ENCODE measurements at regions not wholly inside any gene's neighbourhood (a gene's known extent, or its start where the extent isn't known, plus 50 kb on each side); places are given as distances from the start of the nearest gene placed in this dataset.

DNA sequence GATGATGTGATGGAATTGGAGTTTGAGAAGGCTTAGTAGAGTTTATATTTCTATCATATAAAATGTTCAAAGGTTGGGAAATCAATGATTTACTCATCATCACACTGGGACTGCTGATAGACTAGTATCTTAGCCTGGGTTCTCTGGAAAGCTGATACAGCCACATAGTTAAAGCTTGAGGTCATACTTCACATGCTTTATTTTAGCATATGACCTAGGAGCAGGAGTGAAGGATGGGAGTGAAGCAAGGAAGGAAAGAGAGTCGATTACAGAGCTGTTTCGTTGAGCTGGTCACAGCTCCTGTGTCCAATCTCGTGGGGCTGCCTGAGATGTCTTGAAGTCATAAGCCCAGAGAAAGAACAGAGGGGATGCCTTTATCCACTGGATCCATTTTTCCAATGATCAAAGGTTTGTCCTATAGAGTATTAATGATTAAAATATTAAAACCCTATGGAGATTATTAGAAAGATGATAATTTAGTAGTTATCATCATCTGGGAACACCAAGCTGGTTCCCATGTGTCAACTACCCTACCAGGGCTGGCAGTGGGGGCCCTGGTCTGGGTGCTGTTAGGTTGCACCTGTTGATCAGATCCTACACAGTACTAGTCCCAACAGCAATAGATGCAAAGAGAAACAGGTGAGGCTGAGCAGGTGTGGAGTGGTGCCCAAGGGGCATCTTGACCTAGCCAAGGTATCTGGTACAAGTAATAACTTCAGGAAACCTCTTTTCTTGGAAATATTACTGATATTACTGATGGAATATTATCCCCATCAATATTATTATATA lies 77.8 kb downstream of the BAMBI start:
- H3K9me3 ChIP-seq (ENCODE audit: low read depth): no peaks in the 10 kb centered on the region
- H3K4me2 ChIP-seq: no peak overlapping the region
- DNase-seq (ENCODE audit: low spot score): no peak
- TF ChIP-seq EZH2 (IDR thresholded peaks at IDR 0.05): no peak
- TF ChIP-seq, protein P1, sequence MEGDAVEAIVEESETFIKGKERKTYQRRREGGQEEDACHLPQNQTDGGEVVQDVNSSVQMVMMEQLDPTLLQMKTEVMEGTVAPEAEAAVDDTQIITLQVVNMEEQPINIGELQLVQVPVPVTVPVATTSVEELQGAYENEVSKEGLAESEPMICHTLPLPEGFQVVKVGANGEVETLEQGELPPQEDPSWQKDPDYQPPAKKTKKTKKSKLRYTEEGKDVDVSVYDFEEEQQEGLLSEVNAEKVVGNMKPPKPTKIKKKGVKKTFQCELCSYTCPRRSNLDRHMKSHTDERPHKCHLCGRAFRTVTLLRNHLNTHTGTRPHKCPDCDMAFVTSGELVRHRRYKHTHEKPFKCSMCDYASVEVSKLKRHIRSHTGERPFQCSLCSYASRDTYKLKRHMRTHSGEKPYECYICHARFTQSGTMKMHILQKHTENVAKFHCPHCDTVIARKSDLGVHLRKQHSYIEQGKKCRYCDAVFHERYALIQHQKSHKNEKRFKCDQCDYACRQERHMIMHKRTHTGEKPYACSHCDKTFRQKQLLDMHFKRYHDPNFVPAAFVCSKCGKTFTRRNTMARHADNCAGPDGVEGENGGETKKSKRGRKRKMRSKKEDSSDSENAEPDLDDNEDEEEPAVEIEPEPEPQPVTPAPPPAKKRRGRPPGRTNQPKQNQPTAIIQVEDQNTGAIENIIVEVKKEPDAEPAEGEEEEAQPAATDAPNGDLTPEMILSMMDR (IDR thresholded peaks at IDR 0.05): no peak
- no peak for TF ChIP-seq EZH2phosphoT487 (IDR thresholded peaks at IDR 0.05)
- no peaks in the 10 kb centered on the region for H3K4me1 ChIP-seq
- no peaks in the 10 kb centered on the region for H4K20me1 ChIP-seq (ENCODE audit: low read depth)
- Mint-ChIP-seq H3K36me3 (peaks cover 3% of the 10 kb centered on the region), H3K27me3 (ENCODE audit: insufficient read depth, low read depth) (peaks cover 10% of the 10 kb centered on the region), H3K27ac (no peak overlapping the region), H3K4me1 (peaks cover 7% of the 10 kb centered on the region), H3K9me3 (peaks cover 18% of the 10 kb centered on the region), H3K4me3 (no peak overlapping the region)
- no peaks in the 10 kb centered on the region for H3F3A ChIP-seq (ENCODE audit: low read depth)
- H3K79me2 ChIP-seq (ENCODE audit: low read depth): no peaks in the 10 kb centered on the region
- no peaks in the 10 kb centered on the region for H3K27me3 ChIP-seq
- no peak overlapping the region for H3K9ac ChIP-seq
- no peak overlapping the region for H3K4me3 ChIP-seq
- no peak overlapping the region for H3K27ac ChIP-seq
- H3K36me3 ChIP-seq: no peaks in the 10 kb centered on the region
- no peak overlapping the region for H2AFZ ChIP-seq (replicated peaks)

DNA sequence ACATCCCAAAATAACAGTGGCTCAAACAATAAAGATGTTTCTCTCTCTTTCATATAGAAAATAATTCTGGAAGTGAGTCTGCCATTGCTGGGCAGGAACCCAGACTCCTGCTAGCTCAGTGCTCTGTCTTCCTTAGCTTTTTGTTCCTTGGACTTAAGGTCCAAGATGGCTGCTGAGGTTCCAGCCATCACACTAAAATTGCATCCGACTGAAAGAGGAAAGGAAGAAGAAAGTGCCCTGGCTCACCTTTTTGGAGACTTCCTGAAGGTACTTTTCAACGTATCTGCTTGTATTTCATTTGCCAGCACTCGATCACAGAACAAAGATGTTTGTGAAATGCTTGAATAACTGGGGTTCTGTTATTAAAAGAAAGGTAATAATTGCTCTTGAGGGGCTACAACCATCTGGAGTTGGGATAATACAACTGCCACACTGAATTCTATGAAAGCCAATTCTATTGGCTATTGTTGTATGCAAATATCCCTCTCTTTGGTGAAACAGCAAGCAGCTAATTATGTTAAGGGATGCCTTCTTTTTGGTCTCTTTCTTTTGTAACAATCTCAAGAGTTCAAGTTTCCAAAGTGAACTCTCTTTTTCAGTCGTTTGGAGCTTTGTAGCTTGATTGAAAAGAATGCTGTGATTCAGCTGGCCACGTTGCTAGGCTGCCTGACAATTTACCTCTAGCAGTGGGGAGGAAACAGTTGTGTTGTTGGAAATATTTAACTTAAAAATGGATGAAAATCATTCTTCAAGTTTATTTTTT lies 83.9 kb downstream of the BAMBI start:
- Histone ChIP-seq H3K27me3 (no peaks in the 10 kb centered on the region), H3K4me2 (no peak overlapping the region), H3K27ac (no peak overlapping the region), H3K4me3 (no peak overlapping the region), H3K9ac (no peak overlapping the region), H2AFZ (replicated peaks) (no peak overlapping the region), H4K20me1 (ENCODE audit: low read depth) (no peaks in the 10 kb centered on the region), H3K79me2 (ENCODE audit: low read depth) (no peaks in the 10 kb centered on the region), H3K4me1 (peaks cover 27% of the 10 kb centered on the region), H3F3A (ENCODE audit: low read depth) (no peaks in the 10 kb centered on the region), H3K9me3 (ENCODE audit: low read depth) (no peaks in the 10 kb centered on the region), H3K36me3 (no peaks in the 10 kb centered on the region)
- Mint-ChIP-seq H3K4me1 (peaks cover 38% of the 10 kb centered on the region), H3K9me3 (peaks cover 8% of the 10 kb centered on the region), H3K27me3 (ENCODE audit: insufficient read depth, low read depth) (peaks cover 8% of the 10 kb centered on the region), H3K36me3 (peaks cover 5% of the 10 kb centered on the region), H3K4me3 (peak overlapping the region; percentile 70), H3K27ac (peak overlapping the region; percentile 99)
- no peak for DNase-seq (ENCODE audit: low spot score)
- TF ChIP-seq EZH2 (IDR thresholded peaks at IDR 0.05) (no peak), EZH2phosphoT487 (IDR thresholded peaks at IDR 0.05) (no peak)
- TF ChIP-seq, protein P1 (IDR thresholded peaks at IDR 0.05): no peak

DNA sequence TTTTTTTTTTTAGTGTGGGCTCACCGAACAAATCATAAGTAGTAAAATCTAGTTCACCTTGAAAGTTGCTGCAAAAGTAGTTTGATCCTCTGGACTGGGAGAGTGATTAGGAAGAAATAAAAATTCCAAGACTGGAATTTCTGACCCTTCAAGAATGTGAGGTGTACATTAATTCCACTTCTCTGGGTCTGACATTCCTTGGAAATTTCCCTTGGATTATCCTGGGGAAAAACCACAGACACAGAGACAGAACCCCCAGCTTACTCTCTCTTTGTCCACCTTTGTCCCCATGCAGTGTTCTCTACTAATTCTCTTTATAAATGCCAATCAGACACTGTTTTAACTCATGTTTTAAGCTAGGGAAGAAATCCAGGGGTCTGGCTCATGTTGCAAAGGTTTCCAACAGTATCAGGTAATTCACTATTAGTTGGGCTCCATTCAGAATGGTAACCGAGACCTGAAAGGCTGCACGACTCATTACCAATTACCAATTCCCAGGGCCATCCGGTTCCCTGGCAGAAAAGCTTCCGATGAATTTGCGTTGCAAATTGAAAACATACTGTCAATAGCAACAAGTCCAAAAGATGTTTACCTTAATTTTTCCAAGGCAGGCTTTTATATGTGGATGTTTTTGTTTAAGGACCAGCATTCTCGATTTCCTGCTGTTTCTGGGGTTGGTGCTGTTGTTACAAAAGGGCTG lies 86.3 kb downstream of the BAMBI start:
- H3F3A ChIP-seq (ENCODE audit: low read depth): peaks cover 5% of the 10 kb centered on the region
- no peaks in the 10 kb centered on the region for H3K27me3 ChIP-seq
- H2AFZ ChIP-seq (replicated peaks): no peak overlapping the region
- H3K4me3 ChIP-seq: no peak overlapping the region
- H3K79me2 ChIP-seq (ENCODE audit: low read depth): no peaks in the 10 kb centered on the region
- peaks cover 5% of the 10 kb centered on the region for H3K36me3 Mint-ChIP-seq
- peak overlapping the region; percentile 54 for H3K27ac Mint-ChIP-seq
- peaks cover 11% of the 10 kb centered on the region for H3K27me3 Mint-ChIP-seq (ENCODE audit: insufficient read depth, low read depth)
- H3K9me3 Mint-ChIP-seq: peaks cover 8% of the 10 kb centered on the region
- peak; percentile 51 for DNase-seq (ENCODE audit: low spot score)
- H3K4me1 Mint-ChIP-seq: peaks cover 51% of the 10 kb centered on the region
- H3K4me2 ChIP-seq: peak overlapping the region; percentile 47
- TF ChIP-seq, protein P1 (IDR thresholded peaks at IDR 0.05): no peak
- TF ChIP-seq EZH2phosphoT487 (IDR thresholded peaks at IDR 0.05) (no peak), EZH2 (IDR thresholded peaks at IDR 0.05) (no peak)
- H3K4me1 ChIP-seq: peaks cover 44% of the 10 kb centered on the region
- H3K9me3 ChIP-seq (ENCODE audit: low read depth): no peaks in the 10 kb centered on the region
- no peaks in the 10 kb centered on the region for H4K20me1 ChIP-seq (ENCODE audit: low read depth)
- H3K36me3 ChIP-seq: no peaks in the 10 kb centered on the region
- H3K27ac ChIP-seq: no peak overlapping the region
- H3K4me3 Mint-ChIP-seq: peak overlapping the region; percentile 53
- no peak overlapping the region for H3K9ac ChIP-seq

Data from neural progenitor cell (in vitro differentiated cells).